Ovary (tissue), 3 donors: ENCODE measurements at regions not wholly inside any gene's neighbourhood (a gene's known extent, or its start where the extent isn't known, plus 50 kb on each side); places are given as distances from the start of the nearest gene placed in this dataset.

ENCODE experiments used
- POLR2A ChIP-seq: fragments of 450-650 bp; IDR thresholded peaks from one replicate; pipeline ENCODE4 v1.6.1; 2017; ENCODE audit warnings: antibody characterized with exemption, mild to moderate bottlenecking, moderate library complexity
- TF ChIP-seq, protein P1 (sequence below), 3 donors: fragments of 450-650 bp in 2 of 3; fragments of 200-600 bp in 1 of 3; IDR thresholded peaks; one replicate each; pipeline versions ENCODE4 v1.5.1 to v1.8.0; 2016 to 2022; ENCODE audit warnings: antibody characterized with exemption in 3 of 3, mild to moderate bottlenecking in 1 of 3
- donor health status: DM: no; HTN: no; CAD: no.

DNA sequence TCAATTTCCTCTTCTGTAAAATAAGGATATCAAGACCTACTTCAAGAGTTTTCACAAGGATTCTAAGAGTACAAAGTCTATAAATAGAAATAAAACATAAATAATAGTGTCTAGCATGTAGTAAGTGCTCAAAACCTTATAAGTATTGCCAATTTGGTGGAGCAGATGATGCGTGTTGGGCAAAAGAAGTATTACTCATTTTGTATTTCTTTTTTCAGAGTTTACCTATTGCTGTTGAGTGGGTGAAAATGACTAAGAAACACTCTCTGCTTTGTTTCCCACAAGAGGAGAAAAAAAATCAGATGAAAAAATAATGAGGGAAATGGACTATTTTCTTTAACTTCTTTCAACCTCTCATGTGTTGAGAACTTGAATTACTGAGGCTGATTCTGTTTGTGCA, 103.3 kb upstream of the KCNK2 start:
- TF ChIP-seq, protein P1, sequence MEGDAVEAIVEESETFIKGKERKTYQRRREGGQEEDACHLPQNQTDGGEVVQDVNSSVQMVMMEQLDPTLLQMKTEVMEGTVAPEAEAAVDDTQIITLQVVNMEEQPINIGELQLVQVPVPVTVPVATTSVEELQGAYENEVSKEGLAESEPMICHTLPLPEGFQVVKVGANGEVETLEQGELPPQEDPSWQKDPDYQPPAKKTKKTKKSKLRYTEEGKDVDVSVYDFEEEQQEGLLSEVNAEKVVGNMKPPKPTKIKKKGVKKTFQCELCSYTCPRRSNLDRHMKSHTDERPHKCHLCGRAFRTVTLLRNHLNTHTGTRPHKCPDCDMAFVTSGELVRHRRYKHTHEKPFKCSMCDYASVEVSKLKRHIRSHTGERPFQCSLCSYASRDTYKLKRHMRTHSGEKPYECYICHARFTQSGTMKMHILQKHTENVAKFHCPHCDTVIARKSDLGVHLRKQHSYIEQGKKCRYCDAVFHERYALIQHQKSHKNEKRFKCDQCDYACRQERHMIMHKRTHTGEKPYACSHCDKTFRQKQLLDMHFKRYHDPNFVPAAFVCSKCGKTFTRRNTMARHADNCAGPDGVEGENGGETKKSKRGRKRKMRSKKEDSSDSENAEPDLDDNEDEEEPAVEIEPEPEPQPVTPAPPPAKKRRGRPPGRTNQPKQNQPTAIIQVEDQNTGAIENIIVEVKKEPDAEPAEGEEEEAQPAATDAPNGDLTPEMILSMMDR (IDR thresholded peaks at IDR 0.05), result no peak
- TF ChIP-seq POLR2A, result no peak
